Parathyroid adenoma (tissue), 2 donors: ENCODE measurements at regions not wholly inside any gene's neighbourhood (a gene's known extent, or its start where the extent isn't known, plus 50 kb on each side); places are given as distances from the start of the nearest gene placed in this dataset.

ENCODE experiments used
- H2AFZ ChIP-seq: fragments of 300-600 bp; sonication (generic); one replicate; pipeline ENCODE4 v1.7.0; 2017; ENCODE audit warnings: antibody characterized with exemption, mild to moderate bottlenecking
- H3K27ac ChIP-seq: fragments of 300-600 bp; sonication (generic); one replicate; pipeline ENCODE4 v1.7.0; 2017
- H3K27me3 ChIP-seq: fragments of 300-600 bp; sonication (generic); one replicate; pipeline ENCODE4 v1.7.0; 2017; ENCODE audit warnings: low read length; ENCODE audit not compliant: control insufficient read depth, insufficient read depth
- H3K36me3 ChIP-seq: fragments of 300-600 bp; sonication (generic); one replicate; pipeline ENCODE4 v1.7.0; 2017; ENCODE audit warnings: low read length; ENCODE audit not compliant: control insufficient read depth, insufficient read depth
- H3K4me1 ChIP-seq: fragments of 300-600 bp; sonication (generic); one replicate; pipeline ENCODE4 v1.7.0; 2017; ENCODE audit warnings: control low read depth
- H3K4me2 ChIP-seq: fragments of 300-600 bp; sonication (generic); one replicate; pipeline ENCODE4 v1.7.0; 2017; ENCODE audit warnings: low read length
- H3K4me3 ChIP-seq: fragments of 300-600 bp; sonication (generic); one replicate; pipeline ENCODE4 v1.7.0; 2017; ENCODE audit warnings: low read depth, low read length
- H3K79me2 ChIP-seq: fragments of 300-600 bp; sonication (generic); one replicate; pipeline ENCODE4 v1.7.0; 2017; ENCODE audit warnings: control low read depth
- H3K9ac ChIP-seq: fragments of 300-600 bp; sonication (generic); one replicate; pipeline ENCODE4 v1.7.0; 2017; ENCODE audit warnings: mild to moderate bottlenecking
- H3K9me3 ChIP-seq: fragments of 300-600 bp; sonication (generic); one replicate; pipeline ENCODE4 v1.7.0; 2017; ENCODE audit warnings: low read length; ENCODE audit not compliant: control insufficient read depth
- CTCF ChIP-seq: fragments of 300-600 bp; sonication (generic); IDR thresholded peaks from one replicate; pipeline ENCODE4 v1.7.0; 2017; ENCODE audit warnings: antibody characterized with exemption, mild to moderate bottlenecking
- donor health status: primary hyperparathyroidism.

DNA sequence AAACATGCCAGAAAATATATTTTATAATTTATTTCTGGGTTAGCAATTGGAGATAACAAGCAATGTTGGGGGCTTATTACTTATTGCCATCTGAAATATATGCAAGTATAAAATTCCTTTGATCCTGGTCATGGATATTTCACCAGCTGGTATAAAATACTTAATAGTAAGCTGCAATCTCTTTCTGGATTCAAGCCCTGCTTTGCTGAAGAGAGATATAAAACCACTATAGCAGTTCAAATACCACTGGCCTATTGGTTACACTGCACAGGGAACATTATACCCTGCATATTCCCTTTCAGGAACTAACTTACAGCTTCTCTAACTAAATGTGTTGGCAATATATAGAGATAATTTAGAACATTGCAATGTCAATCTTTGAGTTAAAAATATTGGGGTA is 546.2 kb upstream of the ATP2B1 start:
- no peaks in the 10 kb centered on the region for H3K79me2 ChIP-seq
- no peak for TF ChIP-seq CTCF

DNA sequence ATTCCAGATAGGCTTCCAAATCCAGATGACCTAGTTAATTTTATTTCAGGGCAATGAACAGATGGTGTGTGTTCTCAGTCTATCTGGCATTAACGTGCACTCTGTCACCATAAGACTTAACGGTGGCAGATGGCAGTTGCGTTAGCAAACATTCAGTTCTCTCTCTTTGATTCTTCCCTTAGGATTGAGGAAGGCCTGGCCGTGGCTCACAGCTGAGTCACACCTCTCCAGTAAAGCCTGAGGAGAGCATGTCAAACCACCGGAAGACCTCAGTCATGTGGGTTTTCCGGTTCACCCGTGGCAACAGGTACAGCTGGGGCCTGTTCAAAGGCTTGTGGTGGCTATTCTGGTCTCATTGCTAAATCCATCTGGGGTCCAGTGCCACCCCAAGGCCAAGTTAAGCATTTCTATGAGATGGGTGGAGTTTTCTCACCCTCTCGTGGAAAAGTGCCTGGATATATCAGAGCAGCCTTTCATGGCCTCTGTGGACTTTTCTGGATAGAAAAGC is 545.1 kb upstream of the ATP2B1 start:
- Histone ChIP-seq H2AFZ (no peak overlapping the region), H3K4me3 (no peak overlapping the region), H3K27ac (no peak overlapping the region), H3K4me2 (no peak overlapping the region), H3K27me3 (no peaks in the 10 kb centered on the region), H3K4me1 (no peaks in the 10 kb centered on the region), H3K9me3 (no peaks in the 10 kb centered on the region), H3K9ac (no peak overlapping the region), H3K36me3 (no peaks in the 10 kb centered on the region), H3K79me2 (no peaks in the 10 kb centered on the region)
- TF ChIP-seq CTCF = no peak

More for the DNA sequence above, 546.2 kb upstream of the ATP2B1 start:
- Histone ChIP-seq H3K4me3 (no peak overlapping the region), H3K4me2 (no peak overlapping the region), H3K9me3 (no peaks in the 10 kb centered on the region), H3K27me3 (no peaks in the 10 kb centered on the region), H3K4me1 (no peaks in the 10 kb centered on the region), H2AFZ (no peak overlapping the region), H3K36me3 (no peaks in the 10 kb centered on the region), H3K27ac (no peak overlapping the region), H3K9ac (no peak overlapping the region)

DNA sequence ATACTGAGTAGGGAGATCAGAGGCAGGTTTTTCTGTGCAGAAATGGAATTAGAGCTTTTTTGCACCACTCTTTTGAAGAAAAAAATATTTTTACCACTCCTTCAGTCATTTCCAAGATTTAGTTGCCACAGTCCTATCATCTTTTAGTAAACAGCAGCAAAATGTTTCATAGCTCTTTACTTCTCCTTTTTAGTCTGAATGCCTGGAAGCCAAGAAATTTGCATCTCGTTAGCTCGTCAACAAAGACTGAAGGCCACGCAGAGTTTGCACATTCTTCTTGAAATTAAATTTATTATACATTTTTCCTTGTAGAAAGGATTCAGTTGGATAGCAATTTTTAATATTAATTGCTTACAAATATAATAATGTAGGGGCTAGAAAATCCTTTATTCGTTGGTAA is 544.5 kb upstream of the ATP2B1 start:
- H3K4me2 ChIP-seq = no peak overlapping the region
- no peak for TF ChIP-seq CTCF
- H3K9ac ChIP-seq = no peak overlapping the region
- H3K4me3 ChIP-seq = no peak overlapping the region
- H3K9me3 ChIP-seq = no peaks in the 10 kb centered on the region
- H3K79me2 ChIP-seq = no peaks in the 10 kb centered on the region
- no peaks in the 10 kb centered on the region for H3K27me3 ChIP-seq
- H3K27ac ChIP-seq = no peak overlapping the region
- no peaks in the 10 kb centered on the region for H3K4me1 ChIP-seq
- H3K36me3 ChIP-seq = no peaks in the 10 kb centered on the region
- no peak overlapping the region for H2AFZ ChIP-seq

DNA sequence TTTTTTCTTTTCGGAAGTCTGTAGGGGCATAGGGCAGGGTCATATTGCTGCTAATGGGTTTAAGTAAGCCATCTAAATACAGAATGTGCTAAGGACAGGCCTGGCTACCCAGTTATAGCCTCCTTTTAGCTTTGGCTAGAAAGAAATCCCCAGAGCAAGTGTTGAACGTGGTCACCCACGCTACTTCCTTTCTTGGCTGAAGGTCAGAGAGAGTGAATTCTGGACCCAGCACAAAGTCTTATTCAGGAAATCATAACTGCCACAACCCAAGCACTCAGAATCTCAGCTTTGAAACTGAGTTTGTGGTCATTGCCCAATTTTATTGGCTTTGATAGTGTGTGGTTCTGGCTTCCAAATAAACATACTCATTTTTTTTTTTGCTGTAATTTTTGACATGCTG is 542.1 kb upstream of the ATP2B1 start:
- H3K27me3 ChIP-seq = no peaks in the 10 kb centered on the region

More for the DNA sequence above, 542.1 kb upstream of the ATP2B1 start:
- no peak for TF ChIP-seq CTCF
- H3K36me3 ChIP-seq = no peaks in the 10 kb centered on the region
- H3K4me1 ChIP-seq = no peaks in the 10 kb centered on the region
- H3K27ac ChIP-seq = no peak overlapping the region
- H3K4me2 ChIP-seq = no peak overlapping the region
- H2AFZ ChIP-seq = no peak overlapping the region
- no peaks in the 10 kb centered on the region for H3K79me2 ChIP-seq
- no peaks in the 10 kb centered on the region for H3K9me3 ChIP-seq
- no peak overlapping the region for H3K4me3 ChIP-seq
- no peak overlapping the region for H3K9ac ChIP-seq
